H4 (cell line): ENCODE measurements at regions not wholly inside any gene's neighbourhood (a gene's known extent, or its start where the extent isn't known, plus 50 kb on each side); places are given as distances from the start of the nearest gene placed in this dataset.
"Not testable (repeated sequence)": the region's sequence is repeated elsewhere in the genome, so short reads cannot be mapped to it uniquely, and the experiment has no call there.

Experiments
- DNase-seq: peaks from one replicate; pipeline ENCODE4 v3.0.0-alpha.2; 2015; ENCODE audit warnings: low spot score

GRCh38 chr15:31673263-31673662 lies 346.6 kb downstream of the KLF13 start:
- not testable (repeated sequence) for DNase-seq

GRCh38 chr15:31681529-31682259 lies 348.6 kb upstream of the CHRNA7 start:
- DNase-seq = not testable (repeated sequence)

GRCh38 chr15:31687088-31687487 lies 343.2 kb upstream of the CHRNA7 start:
- not testable (repeated sequence) for DNase-seq

GRCh38 chr15:31696509-31696908 lies 333.8 kb upstream of the CHRNA7 start:
- not testable (repeated sequence) for DNase-seq

- not testable (repeated sequence) for DNase-seq
Measured at GRCh38 chr15:31705076-31705678, 325.1 kb upstream of the CHRNA7 start.

- not testable (repeated sequence) for DNase-seq
Measured at GRCh38 chr15:31707944-31708702, 322.2 kb upstream of the CHRNA7 start.

- DNase-seq = not testable (repeated sequence)
Measured at GRCh38 chr15:31708703-31709327, 321.5 kb upstream of the CHRNA7 start.

- not testable (repeated sequence) for DNase-seq
Measured at GRCh38 chr15:31709479-31709878, 320.8 kb upstream of the CHRNA7 start.

GRCh38 chr15:31710806-31711205 lies 319.5 kb upstream of the CHRNA7 start:
- DNase-seq = not testable (repeated sequence)

- not testable (repeated sequence) for DNase-seq
Measured at GRCh38 chr15:31715208-31715607, 315.1 kb upstream of the CHRNA7 start.

- DNase-seq = not testable (repeated sequence)
Measured at GRCh38 chr15:31718625-31719024, 311.7 kb upstream of the CHRNA7 start.

GRCh38 chr15:31719396-31720022 lies 310.8 kb upstream of the CHRNA7 start:
- DNase-seq = not testable (repeated sequence)

- not testable (repeated sequence) for DNase-seq
Measured at GRCh38 chr15:31723019-31723418, 307.3 kb upstream of the CHRNA7 start.

GRCh38 chr15:31724903-31725302 lies 305.4 kb upstream of the CHRNA7 start:
- not testable (repeated sequence) for DNase-seq

GRCh38 chr15:31725619-31726018 lies 304.7 kb upstream of the CHRNA7 start:
- not testable (repeated sequence) for DNase-seq

GRCh38 chr15:31727612-31728011 lies 302.7 kb upstream of the CHRNA7 start:
- DNase-seq = no peak

- no peak for DNase-seq
Measured at GRCh38 chr15:31732726-31733125, 297.6 kb upstream of the CHRNA7 start.

GRCh38 chr15:31733424-31733823 lies 296.9 kb upstream of the CHRNA7 start:
- no peak for DNase-seq

GRCh38 chr15:31740203-31740602 lies 290.1 kb upstream of the CHRNA7 start:
- DNase-seq = no peak

GRCh38 chr15:31745841-31746240 lies 284.5 kb upstream of the CHRNA7 start:
- no peak for DNase-seq

- no peak for DNase-seq
Measured at GRCh38 chr15:31752065-31752762, 278.1 kb upstream of the CHRNA7 start.
